Caco-2 (cell line): ENCODE measurements at regions not wholly inside any gene's neighbourhood (a gene's known extent, or its start where the extent isn't known, plus 50 kb on each side); places are given as distances from the start of the nearest gene placed in this dataset.

Experiments used
- BruUV-seq: library from RNA; stranded (reverse); fragments of 400-500 nt; replicated peaks from 2 replicates; lab custom pipeline; 2021; lab: Mats Ljungman, UMichigan
- CTCF ChIA-PET: fragments of 300-600 bp; sonication (Branson Sonifier 250); formaldehyde crosslinking; loops from one replicate; lab custom pipeline; 2022; ENCODE audit warnings: antibody characterized with exemption; lab: Charles Lee
- POLR2A ChIA-PET: fragments of 300-600 bp; sonication (Branson Sonifier 250); formaldehyde crosslinking; loops from one replicate; lab custom pipeline; 2022; ENCODE audit warnings: antibody characterized with exemption; lab: Charles Lee
- DNase-seq, 2 experiments: peaks; one replicate each; pipeline versions ENCODE4 v3.0.0 to v3.0.0-alpha.2; 2020 to 2022
- H3K27me3 ChIP-seq: replicated peaks from 2 replicates; pipeline ENCODE4 v1.6.0; 2011; ENCODE audit warnings: low read length; ENCODE audit not compliant: control insufficient read depth, insufficient read depth
- H3K36me3 ChIP-seq: 2 replicates; pipeline ENCODE4 v1.5.1; 2011; ENCODE audit warnings: low read length; ENCODE audit not compliant: control insufficient read depth, insufficient read depth
- H3K4me1 ChIP-seq: fragments of 250-450 bp; sonication (Bioruptor Pico); 2 replicates; pipeline ENCODE4 v1.5.1; 2020; ENCODE audit warnings: mild to moderate bottlenecking
- H3K4me3 ChIP-seq: 2 replicates; pipeline ENCODE4 v1.5.1; 2011; ENCODE audit warnings: low read depth, mild to moderate bottlenecking, control low read depth, low read length
- H3K9me3 ChIP-seq: fragments of 250-450 bp; sonication (Bioruptor Pico); 2 replicates; pipeline ENCODE4 v1.5.1; 2020; ENCODE audit warnings: mild to moderate bottlenecking, moderate library complexity
- H3K27ac Mint-ChIP-seq: one replicate; pipeline ENCODE4 v1.8.0; 2022; ENCODE audit warnings: mixed read lengths; ENCODE audit not compliant: unreplicated experiment
- H3K27me3 Mint-ChIP-seq: one replicate; pipeline ENCODE4 v1.8.0; 2022; ENCODE audit warnings: mixed read lengths; ENCODE audit not compliant: insufficient read depth, unreplicated experiment
- H3K36me3 Mint-ChIP-seq: one replicate; pipeline ENCODE4 v1.8.0; 2022; ENCODE audit warnings: mild to moderate bottlenecking, mixed read lengths; ENCODE audit not compliant: insufficient read depth, unreplicated experiment
- H3K4me1 Mint-ChIP-seq: one replicate; pipeline ENCODE4 v1.8.0; 2022; ENCODE audit warnings: low read depth, mixed read lengths; ENCODE audit not compliant: unreplicated experiment
- H3K4me3 Mint-ChIP-seq: one replicate; pipeline ENCODE4 v1.8.0; 2022; ENCODE audit warnings: mild to moderate bottlenecking, moderate library complexity, mixed read lengths; ENCODE audit not compliant: unreplicated experiment
- H3K9me3 Mint-ChIP-seq: one replicate; pipeline ENCODE4 v1.8.0; 2022; ENCODE audit warnings: mixed read lengths; ENCODE audit not compliant: unreplicated experiment
- intact Hi-C: fragments of 100-400 bp; cut with micrococcal nuclease; formaldehyde crosslinking; loops from one replicate; pipeline ENCODE4 v1.10.0; 2022; ENCODE audit not compliant: unreplicated experiment
- TF ChIP-seq, protein P1 (sequence below), 2 experiments: fragments of 200-600 bp in 1 of 2; IDR thresholded peaks; 1 replicate in 1 of 2; 2 replicates in 1 of 2; pipeline versions ENCODE4 v1.5.1 to v1.8.0; 2011 to 2022; ENCODE audit warnings: antibody characterized with exemption in 1 of 2, control low read depth in 1 of 2, inconsistent platforms in 1 of 2, low read depth in 1 of 2, low read length in 1 of 2, mild to moderate bottlenecking in 1 of 2, moderate library complexity in 1 of 2; ENCODE audit not compliant: insufficient read depth in 1 of 2, severe bottlenecking in 1 of 2, unreplicated experiment in 1 of 2

DNA sequence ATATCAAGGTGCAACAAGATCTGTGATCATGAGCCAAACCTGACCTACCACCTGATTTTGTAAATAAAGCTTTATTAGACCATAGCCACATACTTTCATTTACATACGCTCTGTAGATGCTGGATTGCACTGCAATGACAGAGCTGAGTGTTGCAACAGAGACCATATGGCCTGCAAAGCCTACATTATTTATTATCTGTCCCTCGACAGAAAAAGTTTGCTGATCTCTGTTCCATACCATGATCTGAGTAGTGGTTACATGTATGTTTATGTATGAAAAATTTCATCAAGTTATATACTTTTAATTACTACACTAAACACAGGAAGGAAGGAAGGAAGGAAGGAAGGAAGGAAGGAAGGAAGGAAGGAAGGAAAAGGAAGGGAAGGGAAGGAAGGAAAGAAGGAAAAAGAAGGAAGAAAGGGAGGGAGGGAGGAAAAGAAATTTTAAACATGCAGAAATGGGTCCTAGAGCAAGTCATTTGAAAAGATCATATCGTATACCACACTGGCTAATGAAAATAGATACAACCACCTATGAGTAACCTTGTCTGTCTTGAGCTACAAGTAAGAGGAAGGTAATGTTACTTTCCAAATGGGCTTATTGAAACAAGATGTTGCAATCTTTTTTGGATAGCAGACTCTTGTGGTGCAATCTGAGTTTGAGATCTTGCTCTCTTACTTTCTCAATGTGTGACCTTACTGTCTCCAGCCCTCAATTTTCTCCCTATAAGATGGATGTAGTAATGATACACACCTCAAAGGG lies 441.0 kb downstream of the KIF16B start:
- H3K27me3 ChIP-seq: no peaks in the 10 kb centered on the region; the same call in 1 of the 2 replicates
- DNase-seq: no peak
- no peaks in the 10 kb centered on the region for H3K9me3 ChIP-seq
- no peaks in the 10 kb centered on the region for H3K4me1 ChIP-seq
- no peaks in the 10 kb centered on the region for H3K36me3 ChIP-seq
- ChIA-PET POLR2A (no interaction called here), CTCF (interaction anchor here (0.8 kb wide), 1 partner anchor 127 kb away, joined by 3 read pairs; no protein-coding TSS in a partner anchor)
- Mint-ChIP-seq H3K27ac (no peak overlapping the region), H3K9me3 (peaks cover 8% of the 10 kb centered on the region), H3K27me3 (peaks cover 8% of the 10 kb centered on the region), H3K36me3 (no peaks in the 10 kb centered on the region), H3K4me3 (no peak overlapping the region), H3K4me1 (no peaks in the 10 kb centered on the region)
- H3K4me3 ChIP-seq: no peak overlapping the region
- BruUV-seq: no TSS peak
- TF ChIP-seq, protein P1, sequence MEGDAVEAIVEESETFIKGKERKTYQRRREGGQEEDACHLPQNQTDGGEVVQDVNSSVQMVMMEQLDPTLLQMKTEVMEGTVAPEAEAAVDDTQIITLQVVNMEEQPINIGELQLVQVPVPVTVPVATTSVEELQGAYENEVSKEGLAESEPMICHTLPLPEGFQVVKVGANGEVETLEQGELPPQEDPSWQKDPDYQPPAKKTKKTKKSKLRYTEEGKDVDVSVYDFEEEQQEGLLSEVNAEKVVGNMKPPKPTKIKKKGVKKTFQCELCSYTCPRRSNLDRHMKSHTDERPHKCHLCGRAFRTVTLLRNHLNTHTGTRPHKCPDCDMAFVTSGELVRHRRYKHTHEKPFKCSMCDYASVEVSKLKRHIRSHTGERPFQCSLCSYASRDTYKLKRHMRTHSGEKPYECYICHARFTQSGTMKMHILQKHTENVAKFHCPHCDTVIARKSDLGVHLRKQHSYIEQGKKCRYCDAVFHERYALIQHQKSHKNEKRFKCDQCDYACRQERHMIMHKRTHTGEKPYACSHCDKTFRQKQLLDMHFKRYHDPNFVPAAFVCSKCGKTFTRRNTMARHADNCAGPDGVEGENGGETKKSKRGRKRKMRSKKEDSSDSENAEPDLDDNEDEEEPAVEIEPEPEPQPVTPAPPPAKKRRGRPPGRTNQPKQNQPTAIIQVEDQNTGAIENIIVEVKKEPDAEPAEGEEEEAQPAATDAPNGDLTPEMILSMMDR (IDR thresholded peaks at IDR 0.05; ENCODE audit: insufficient read depth in 1 of 2, low read depth in 1 of 2, low read length in 1 of 2, severe bottlenecking in 1 of 2, unreplicated experiment in 1 of 2): no peak
- intact Hi-C loops: no loop called here

- H3K9me3 ChIP-seq: no peaks in the 10 kb centered on the region
- TF ChIP-seq, protein P1 (IDR thresholded peaks at IDR 0.05; ENCODE audit: insufficient read depth in 1 of 2, low read depth in 1 of 2, low read length in 1 of 2, severe bottlenecking in 1 of 2, unreplicated experiment in 1 of 2): no peak
- H3K27ac Mint-ChIP-seq: no peak overlapping the region
- no peak for DNase-seq
- no peaks in the 10 kb centered on the region for H3K36me3 Mint-ChIP-seq
- H3K9me3 Mint-ChIP-seq: peaks cover 8% of the 10 kb centered on the region
- POLR2A ChIA-PET: no interaction called here
- H3K36me3 ChIP-seq: no peaks in the 10 kb centered on the region
- H3K27me3 ChIP-seq: no peaks in the 10 kb centered on the region
- H3K4me1 Mint-ChIP-seq: peaks cover 8% of the 10 kb centered on the region
- no peaks in the 10 kb centered on the region for H3K4me1 ChIP-seq
- intact Hi-C loops: no loop called here
- no peak overlapping the region for H3K4me3 ChIP-seq
- no TSS peak for BruUV-seq
- H3K4me3 Mint-ChIP-seq: no peak overlapping the region
- peaks cover 3% of the 10 kb centered on the region for H3K27me3 Mint-ChIP-seq
- CTCF ChIA-PET: no interaction called here
These were observed 443.8 kb downstream of the KIF16B start for GRCh38 chr20:16129411-16129810.

DNA sequence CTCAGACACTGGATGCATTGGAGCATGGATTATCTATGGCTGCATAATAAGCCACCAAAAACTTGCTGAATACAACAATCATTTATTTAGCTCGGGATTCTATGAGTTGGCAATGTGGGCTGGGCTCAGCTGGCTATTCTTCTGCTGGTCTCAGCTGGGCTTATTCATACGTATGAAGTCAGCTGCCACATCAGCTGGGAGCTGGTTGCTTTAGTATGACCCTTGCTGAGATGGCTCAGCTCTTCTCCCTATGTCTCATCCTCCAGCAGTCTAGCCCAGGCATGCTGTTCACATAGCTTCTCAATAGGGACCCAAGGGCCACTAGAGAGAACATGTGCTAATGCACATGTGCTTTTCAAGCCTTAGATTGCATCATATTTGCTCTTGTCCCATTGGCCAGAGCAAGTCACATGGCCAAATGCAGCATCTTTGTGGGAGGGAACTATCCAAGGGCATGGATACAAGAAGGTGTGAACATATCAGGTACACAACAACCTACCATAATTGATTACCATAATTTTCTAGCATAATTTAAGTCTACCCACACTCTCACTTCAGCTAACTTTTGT lies 444.6 kb downstream of the KIF16B start:
- peaks cover 3% of the 10 kb centered on the region for H3K27me3 Mint-ChIP-seq
- peaks cover 8% of the 10 kb centered on the region for H3K4me1 Mint-ChIP-seq
- no peak overlapping the region for H3K27ac Mint-ChIP-seq
- no TSS peak for BruUV-seq
- H3K4me3 ChIP-seq: no peak overlapping the region
- TF ChIP-seq, protein P1 (IDR thresholded peaks at IDR 0.05; ENCODE audit: insufficient read depth in 1 of 2, low read depth in 1 of 2, low read length in 1 of 2, severe bottlenecking in 1 of 2, unreplicated experiment in 1 of 2): no peak
- no peaks in the 10 kb centered on the region for H3K27me3 ChIP-seq
- H3K4me1 ChIP-seq: no peaks in the 10 kb centered on the region
- CTCF ChIA-PET: no interaction called here
- H3K36me3 Mint-ChIP-seq: no peaks in the 10 kb centered on the region
- intact Hi-C loops: no loop called here
- peaks cover 8% of the 10 kb centered on the region for H3K9me3 Mint-ChIP-seq
- no peaks in the 10 kb centered on the region for H3K36me3 ChIP-seq
- POLR2A ChIA-PET: no interaction called here
- no peak for DNase-seq
- no peaks in the 10 kb centered on the region for H3K9me3 ChIP-seq
- H3K4me3 Mint-ChIP-seq: no peak overlapping the region
